IMR-90 (cell line): ENCODE measurements at regions not wholly inside any gene's neighbourhood (a gene's known extent, or its start where the extent isn't known, plus 50 kb on each side); places are given as distances from the start of the nearest gene placed in this dataset.

Experiments used
- ATAC-seq: fragments of 200-7000 bp; cut with Tn5 transposase; 2 replicates; pipeline ENCODE4 v1.9.1; 2020; ENCODE audit warnings: low read depth, mild to moderate bottlenecking, moderate library complexity
- BruUV-seq: library from RNA; stranded (reverse); fragments of 400-500 nt; replicated peaks from 2 replicates; lab custom pipeline; 2021; lab: Mats Ljungman, UMichigan
- CTCF ChIA-PET: fragments of 300-600 bp; formaldehyde crosslinking; extraction: SDS; loops from one replicate; lab custom pipeline; 2021; ENCODE audit warnings: antibody characterized with exemption; lab: Yijun Ruan, JAX
- POLR2A ChIA-PET: fragments of 300-600 bp; sonication (Branson Sonifier 250); formaldehyde crosslinking; loops from one replicate; lab custom pipeline; 2022; ENCODE audit warnings: antibody characterized with exemption; ENCODE audit not compliant: unreplicated experiment; lab: Charles Lee
- DNase-seq: peaks from one replicate; pipeline ENCODE4 v3.0.0; 2013
- H2AFZ ChIP-seq: replicated peaks from 2 replicates; pipeline ENCODE3; 2013; ENCODE audit warnings: low read length, mild to moderate bottlenecking; ENCODE audit not compliant: poor library complexity
- H2AK5ac ChIP-seq: 2 replicates; pipeline ENCODE4 v1.6.1; 2013; ENCODE audit warnings: low read depth, low read length, inconsistent platforms
- H2AK9ac ChIP-seq: replicated peaks from 2 replicates; pipeline ENCODE3; 2013; ENCODE audit warnings: mild to moderate bottlenecking, low read depth, low read length, moderate library complexity; ENCODE audit not compliant: poor library complexity
- H2BK120ac ChIP-seq: 2 replicates; pipeline ENCODE4 v1.6.1; 2013; ENCODE audit warnings: low read depth, low read length, inconsistent platforms
- H2BK15ac ChIP-seq: 3 replicates; pipeline ENCODE4 v1.6.1; 2013; ENCODE audit warnings: low read depth, low read length, inconsistent platforms
- H2BK20ac ChIP-seq: 2 replicates; pipeline ENCODE4 v1.6.1; 2013; ENCODE audit warnings: low read depth, mild to moderate bottlenecking, inconsistent platforms, low read length, moderate library complexity
- H2BK5ac ChIP-seq: 2 replicates; pipeline ENCODE4 v1.6.1; 2013; ENCODE audit warnings: mild to moderate bottlenecking, low read depth, low read length, inconsistent platforms; ENCODE audit not compliant: poor library complexity, severe bottlenecking
- H3K14ac ChIP-seq: replicated peaks from 2 replicates; pipeline ENCODE4 v1.6.1; 2013; ENCODE audit warnings: low read depth, low read length, inconsistent platforms
- H3K18ac ChIP-seq: 2 replicates; pipeline ENCODE4 v1.6.1; 2013; ENCODE audit warnings: low read depth, low read length, control low read depth
- H3K23ac ChIP-seq: 2 replicates; pipeline ENCODE4 v1.6.1; 2013; ENCODE audit warnings: low read depth, low read length, inconsistent platforms
- H3K27ac ChIP-seq: 2 replicates; pipeline ENCODE4 v1.5.1; 2013; ENCODE audit warnings: mild to moderate bottlenecking, control low read depth, low read length; ENCODE audit not compliant: insufficient read depth
- H3K27me3 ChIP-seq: 2 replicates; pipeline ENCODE4 v1.6.1; 2013; ENCODE audit warnings: low read length; ENCODE audit not compliant: control insufficient read depth, insufficient read depth
- H3K36me3 ChIP-seq: 2 replicates; pipeline ENCODE4 v1.6.1; 2013; ENCODE audit warnings: low read length, mixed read lengths; ENCODE audit not compliant: control insufficient read depth, insufficient read depth
- H3K4ac ChIP-seq: 2 replicates; pipeline ENCODE4 v1.6.1; 2013; ENCODE audit warnings: low read depth, low read length, inconsistent platforms
- H3K4me1 ChIP-seq: 2 replicates; pipeline ENCODE4 v1.6.1; 2013; ENCODE audit warnings: low read length, mixed read lengths; ENCODE audit not compliant: control insufficient read depth, insufficient read depth
- H3K4me2 ChIP-seq: 2 replicates; pipeline ENCODE4 v1.6.1; 2013; ENCODE audit warnings: low read depth, mild to moderate bottlenecking, control low read depth, low read length, moderate library complexity
- H3K4me3 ChIP-seq: 2 replicates; pipeline ENCODE4 v1.5.1; 2013; ENCODE audit warnings: low read depth, mild to moderate bottlenecking, control low read depth, low read length, moderate library complexity; ENCODE audit not compliant: insufficient read depth
- H3K56ac ChIP-seq: 2 replicates; pipeline ENCODE4 v1.6.1; 2013; ENCODE audit warnings: low read length, inconsistent platforms; ENCODE audit not compliant: insufficient read depth; ENCODE audit errors: extremely low read depth
- H3K79me1 ChIP-seq, 2 experiments: 2 replicates each; pipeline ENCODE4 v1.6.1; 2013; ENCODE audit warnings: low read length in 2 of 2, inconsistent platforms in 1 of 2, low read depth in 1 of 2
- H3K9ac ChIP-seq: 2 replicates; pipeline ENCODE4 v1.6.1; 2013; ENCODE audit warnings: low read depth, low read length, control low read depth
- H3K9me1 ChIP-seq: 2 replicates; pipeline ENCODE4 v1.6.1; 2013; ENCODE audit warnings: low read length, inconsistent platforms; ENCODE audit not compliant: insufficient read depth
- H3K9me3 ChIP-seq: 2 replicates; pipeline ENCODE4 v1.6.1; 2013; ENCODE audit warnings: low read length; ENCODE audit not compliant: control insufficient read depth, insufficient read depth
- H4K20me1 ChIP-seq: 2 replicates; pipeline ENCODE4 v1.6.1; 2013; ENCODE audit warnings: low read length, inconsistent platforms; ENCODE audit not compliant: insufficient read depth
- H4K5ac ChIP-seq: 2 replicates; pipeline ENCODE4 v1.6.1; 2013; ENCODE audit warnings: mild to moderate bottlenecking, low read depth, low read length, control low read depth
- H4K8ac ChIP-seq, 2 experiments: 2 replicates each; pipeline ENCODE4 v1.6.1; 2013; ENCODE audit warnings: low read depth in 2 of 2, low read length in 2 of 2, control low read depth in 1 of 2, inconsistent platforms in 1 of 2
- H4K91ac ChIP-seq: 2 replicates; pipeline ENCODE4 v1.6.1; 2013; ENCODE audit warnings: low read depth, low read length, inconsistent platforms; ENCODE audit not compliant: insufficient read depth
- CEBPB ChIP-seq: IDR thresholded peaks from 2 replicates; pipeline ENCODE4 v1.6.1; 2012; ENCODE audit warnings: low read depth, low read length, improper control_type of control experiment
- CHD1 ChIP-seq: IDR thresholded peaks from 2 replicates; pipeline ENCODE4 v1.6.1; 2012; ENCODE audit warnings: low read depth, low read length, improper control_type of control experiment
- RFX5 ChIP-seq: IDR thresholded peaks from 2 replicates; pipeline ENCODE4 v1.8.0; 2012; ENCODE audit warnings: low read depth, mild to moderate bottlenecking, low read length, moderate library complexity
- WGBS, 2 experiments: methylation state at CpG; one replicate each; pipeline versions ENCODE4 v1.1.5 to v1.1.7; 2013; ENCODE audit warnings: missing lambda C conversion rate in 2 of 2; ENCODE audit not compliant: insufficient read length in 1 of 2; ENCODE audit errors: extremely low coverage in 2 of 2; 5-methylcytosine and 5-hydroxymethylcytosine counted together
- dilution Hi-C: fragments of 300-500 bp; cut with HindIII; formaldehyde crosslinking; loops from one replicate; pipeline ENCODE4 v1.14.3; 2018; ENCODE audit warnings: low sequenced_read_pairs; ENCODE audit not compliant: unreplicated experiment
- in situ Hi-C: fragments of 300-500 bp; cut with MboI; formaldehyde crosslinking; loops from 3 replicates; pipeline ENCODE4 v1.14.3; 2019; ENCODE audit warnings: low sequenced_read_pairs, inconsistent platforms, mixed read lengths
- intact Hi-C: fragments of 100-400 bp; cut with micrococcal nuclease; formaldehyde crosslinking; loops from 2 replicates; pipeline ENCODE4 v1.10.0; 2022
- TF ChIP-seq, protein P1 (sequence below): fragments of 150-350 bp; IDR thresholded peaks from 2 replicates; pipeline ENCODE4 v1.6.1; 2016; ENCODE audit warnings: low read depth, mild to moderate bottlenecking, low read length, moderate library complexity, borderline replicate concordance

DNA sequence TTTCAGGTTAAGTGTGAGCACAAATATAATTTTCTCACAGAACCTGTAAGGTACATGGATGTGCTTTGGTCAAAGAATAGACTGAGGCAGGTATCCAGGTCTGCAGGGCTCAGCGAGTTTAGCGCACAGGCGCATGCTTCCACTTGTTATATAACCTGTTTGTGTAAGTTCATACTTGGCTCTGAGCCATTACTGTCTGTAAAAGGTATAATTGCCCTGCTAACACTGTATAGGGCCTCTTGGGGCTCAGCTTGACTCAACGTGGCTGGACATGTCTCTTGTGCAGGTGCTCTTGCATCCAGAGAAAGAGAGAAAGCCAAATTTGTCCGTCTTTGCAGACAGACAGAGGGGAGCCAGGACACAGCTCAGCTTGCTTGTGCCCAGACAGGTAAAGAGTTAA, 759.6 kb downstream of the MTRR start:
- POLR2A ChIA-PET = no interaction called here
- H3K56ac ChIP-seq = no peak overlapping the region
- no peak overlapping the region for H3K4ac ChIP-seq
- no peak overlapping the region for H4K5ac ChIP-seq
- no peak overlapping the region for H3K27ac ChIP-seq
- no peak overlapping the region for H3K23ac ChIP-seq
- H2BK20ac ChIP-seq = no peak overlapping the region
- no peak overlapping the region for H2BK15ac ChIP-seq
- H3K79me1 ChIP-seq = no peaks in the 10 kb centered on the region
- H2AK5ac ChIP-seq = no peak overlapping the region
- no peak overlapping the region for H2BK120ac ChIP-seq
- ATAC-seq = no peak
- TF ChIP-seq RFX5 = no peak
- no peak for TF ChIP-seq CEBPB
- no peak for TF ChIP-seq CHD1
- TF ChIP-seq, protein P1, sequence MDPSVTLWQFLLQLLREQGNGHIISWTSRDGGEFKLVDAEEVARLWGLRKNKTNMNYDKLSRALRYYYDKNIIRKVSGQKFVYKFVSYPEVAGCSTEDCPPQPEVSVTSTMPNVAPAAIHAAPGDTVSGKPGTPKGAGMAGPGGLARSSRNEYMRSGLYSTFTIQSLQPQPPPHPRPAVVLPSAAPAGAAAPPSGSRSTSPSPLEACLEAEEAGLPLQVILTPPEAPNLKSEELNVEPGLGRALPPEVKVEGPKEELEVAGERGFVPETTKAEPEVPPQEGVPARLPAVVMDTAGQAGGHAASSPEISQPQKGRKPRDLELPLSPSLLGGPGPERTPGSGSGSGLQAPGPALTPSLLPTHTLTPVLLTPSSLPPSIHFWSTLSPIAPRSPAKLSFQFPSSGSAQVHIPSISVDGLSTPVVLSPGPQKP = no peak
- no peak overlapping the region for H4K91ac ChIP-seq
- CTCF ChIA-PET = no interaction called here
- H4K8ac ChIP-seq = no peak overlapping the region
- H2AK9ac ChIP-seq = no peak overlapping the region
- H3K9ac ChIP-seq = no peak overlapping the region
- H3K4me1 ChIP-seq = no peaks in the 10 kb centered on the region
- H3K9me3 ChIP-seq = no peaks in the 10 kb centered on the region
- H3K4me3 ChIP-seq = no peak overlapping the region
- no peaks in the 10 kb centered on the region for H4K20me1 ChIP-seq
- BruUV-seq = no TSS peak
- DNase-seq = no peak
- H3K14ac ChIP-seq = no peak overlapping the region
- WGBS, 2 experiments = no CpG with 5 or more reads among the region's 5 CpGs
- no peak overlapping the region for H3K18ac ChIP-seq
- no peak overlapping the region for H2BK5ac ChIP-seq
- in situ Hi-C loops = no loop called here
- no peaks in the 10 kb centered on the region for H3K9me1 ChIP-seq
- H2AFZ ChIP-seq = no peak overlapping the region
- dilution Hi-C loops = no loop called here
- intact Hi-C loops = no loop called here
- no peaks in the 10 kb centered on the region for H3K27me3 ChIP-seq
- no peak overlapping the region for H3K4me2 ChIP-seq
- H3K36me3 ChIP-seq = no peaks in the 10 kb centered on the region
